HG03060 (cell line): ENCODE measurements at regions not wholly inside any gene's neighbourhood (a gene's known extent, or its start where the extent isn't known, plus 50 kb on each side); places are given as distances from the start of the nearest gene placed in this dataset.
"Not testable (repeated sequence)": the region's sequence is repeated elsewhere in the genome, so short reads cannot be mapped to it uniquely, and the experiment has no call there.

Source experiments
- ATAC-seq: cut with Tn5 transposase; IDR thresholded peaks from one replicate; pipeline ENCODE4 v1.9.1; 2021; ENCODE audit warnings: low read depth, moderate number of reproducible peaks; ENCODE audit not compliant: unreplicated experiment

GRCh38 chr4:53699310-53699709 lies 108.0 kb upstream of the LNX1 start:
- not testable (repeated sequence) for ATAC-seq

GRCh38 chr4:53697016-53697685 lies 105.9 kb upstream of the LNX1 start:
- no peak for ATAC-seq

- peak; percentile 97 for ATAC-seq
Observed at GRCh38 chr4:53695540-53696463, 104.5 kb upstream of the LNX1 start.

- no peak for ATAC-seq
Observed at GRCh38 chr4:53694666-53695065, 103.4 kb upstream of the LNX1 start.

- no peak for ATAC-seq
Observed at GRCh38 chr4:53693909-53694308, 102.6 kb upstream of the LNX1 start.

GRCh38 chr4:53693408-53693807 lies 102.1 kb upstream of the LNX1 start:
- no peak for ATAC-seq

GRCh38 chr4:53688186-53688790 lies 97.0 kb upstream of the LNX1 start:
- ATAC-seq = peak; percentile 90

GRCh38 chr4:53686521-53686920 lies 95.2 kb upstream of the LNX1 start:
- no peak for ATAC-seq

GRCh38 chr4:53684136-53685130 lies 93.1 kb upstream of the LNX1 start:
- ATAC-seq = no peak

GRCh38 chr4:53682908-53683307 lies 91.6 kb upstream of the LNX1 start:
- no peak for ATAC-seq

- no peak for ATAC-seq
Observed at GRCh38 chr4:53682196-53682595, 90.9 kb upstream of the LNX1 start.

- ATAC-seq = no peak
Observed at GRCh38 chr4:53680598-53680997, 89.3 kb upstream of the LNX1 start.

GRCh38 chr4:53680168-53680567 lies 88.9 kb upstream of the LNX1 start:
- ATAC-seq = no peak

GRCh38 chr4:53676402-53676871 lies 85.2 kb upstream of the LNX1 start:
- no peak for ATAC-seq

- no peak for ATAC-seq
Observed at GRCh38 chr4:53674903-53675302, 83.6 kb upstream of the LNX1 start.

GRCh38 chr4:53672873-53673272 lies 81.6 kb upstream of the LNX1 start:
- ATAC-seq = no peak

- no peak for ATAC-seq
Observed at GRCh38 chr4:53671757-53672156, 80.5 kb upstream of the LNX1 start.

- ATAC-seq = no peak
Observed at GRCh38 chr4:53659737-53660136, 68.5 kb upstream of the LNX1 start.

- no peak for ATAC-seq
Observed at GRCh38 chr4:53659112-53659511, 67.8 kb upstream of the LNX1 start.

GRCh38 chr4:53658029-53658428 lies 66.7 kb upstream of the LNX1 start:
- no peak for ATAC-seq
